Hepatocyte (in vitro differentiated cells): ENCODE measurements at regions not wholly inside any gene's neighbourhood (a gene's known extent, or its start where the extent isn't known, plus 50 kb on each side); places are given as distances from the start of the nearest gene placed in this dataset.
A peak's percentile ranks its signal among the peaks of the same experiment; 100 is the strongest.

Source experiments
- DNase-seq: peaks from one replicate; pipeline ENCODE4 v3.0.0-alpha.2; 2016; ENCODE audit warnings: low spot score
- H2AFZ ChIP-seq: fragments of 200-600 bp; sonication (generic); 2 replicates; pipeline ENCODE4 v1.6.0; 2016; ENCODE audit warnings: antibody characterized with exemption, mild to moderate bottlenecking
- H3K27ac ChIP-seq: fragments of 200-600 bp; sonication (generic); 2 replicates; pipeline ENCODE4 v1.5.1; 2016; ENCODE audit warnings: mild to moderate bottlenecking
- H3K27me3 ChIP-seq: fragments of 200-600 bp; sonication (generic); 2 replicates; pipeline ENCODE4 v1.6.1; 2016
- H3K36me3 ChIP-seq: fragments of 200-600 bp; sonication (generic); replicated peaks from 2 replicates; pipeline ENCODE4 v1.5.1; 2016; ENCODE audit warnings: low read depth; ENCODE audit not compliant: insufficient read depth
- H3K4me1 ChIP-seq: fragments of 200-600 bp; sonication (generic); 2 replicates; pipeline ENCODE4 v1.5.1; 2016; ENCODE audit warnings: mild to moderate bottlenecking, moderate library complexity; ENCODE audit not compliant: insufficient read depth
- H3K4me2 ChIP-seq: fragments of 200-600 bp; sonication (generic); 2 replicates; pipeline ENCODE4 v1.6.0; 2016
- H3K4me3 ChIP-seq: fragments of 200-600 bp; sonication (generic); 2 replicates; pipeline ENCODE4 v1.5.1; 2016; ENCODE audit warnings: mild to moderate bottlenecking
- H3K79me2 ChIP-seq: fragments of 200-600 bp; sonication (generic); 2 replicates; pipeline ENCODE4 v1.6.0; 2017; ENCODE audit warnings: mild to moderate bottlenecking
- H3K9me2 ChIP-seq: fragments of 200-600 bp; sonication (generic); replicated peaks from 2 replicates; pipeline ENCODE4 v1.6.0; 2017; ENCODE audit warnings: mild to moderate bottlenecking; ENCODE audit not compliant: insufficient read depth
- H3K9me3 ChIP-seq: fragments of 200-600 bp; sonication (generic); 2 replicates; pipeline ENCODE4 v1.5.1; 2016; ENCODE audit warnings: low read depth, mild to moderate bottlenecking
- H4K20me1 ChIP-seq: fragments of 200-600 bp; sonication (generic); 2 replicates; pipeline ENCODE4 v1.6.0; 2016; ENCODE audit warnings: mild to moderate bottlenecking; ENCODE audit not compliant: insufficient read depth, poor library complexity, severe bottlenecking
- CTCF ChIP-seq: fragments of 200-600 bp; sonication (generic); IDR thresholded peaks from 2 replicates; pipeline ENCODE4 v1.5.1; 2016; ENCODE audit warnings: antibody characterized with exemption, mild to moderate bottlenecking; ENCODE audit not compliant: poor library complexity
- EZH2 ChIP-seq: fragments of 200-600 bp; sonication (generic); IDR thresholded peaks from 2 replicates; pipeline ENCODE4 v1.6.1; 2016; ENCODE audit warnings: antibody characterized with exemption, mild to moderate bottlenecking, borderline replicate concordance
- EZH2phosphoT487 ChIP-seq: fragments of 200-600 bp; sonication (generic); IDR thresholded peaks from one replicate; pipeline ENCODE4 v1.6.1; 2018; ENCODE audit warnings: antibody characterized with exemption, mild to moderate bottlenecking, low read depth, moderate library complexity; ENCODE audit not compliant: unreplicated experiment, severe bottlenecking
- WGBS: methylation state at CpG from one replicate; pipeline ENCODE4 v1.1.6; 2016; ENCODE audit warnings: low lambda C conversion rate; ENCODE audit errors: missing lambda C conversion rate; 5-methylcytosine and 5-hydroxymethylcytosine counted together

DNA sequence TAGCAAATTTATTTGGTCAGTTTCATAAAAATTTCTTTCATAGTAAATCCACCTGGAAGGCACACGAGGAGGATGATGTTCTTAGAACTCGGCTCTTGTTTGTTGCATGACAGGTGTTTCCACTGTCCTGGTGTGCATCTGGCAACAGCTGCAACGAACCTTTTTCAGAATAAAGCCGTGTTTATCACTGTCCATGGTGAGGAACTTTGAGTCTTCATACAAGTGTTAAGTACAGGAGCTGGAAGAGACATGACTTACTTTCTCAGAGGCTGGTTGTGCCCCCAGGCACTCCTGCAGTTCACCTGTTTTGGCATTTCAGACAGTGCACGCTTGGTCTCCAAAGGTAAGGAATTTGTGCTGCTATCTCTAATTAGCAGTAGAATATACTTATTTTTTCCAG lies 97.1 kb downstream of the ADAMTS1 start:
- Histone ChIP-seq H3K9me3 (no peaks in the 10 kb centered on the region), H3K4me3 (no peak overlapping the region), H3K79me2 (no peaks in the 10 kb centered on the region), H3K27me3 (no peaks in the 10 kb centered on the region), H3K9me2 (no peaks in the 10 kb centered on the region), H3K4me2 (no peak overlapping the region), H3K27ac (no peak overlapping the region), H3K36me3 (no peaks in the 10 kb centered on the region), H2AFZ (no peak overlapping the region), H4K20me1 (no peaks in the 10 kb centered on the region), H3K4me1 (no peaks in the 10 kb centered on the region)
- no peak for TF ChIP-seq EZH2phosphoT487
- TF ChIP-seq CTCF = no peak
- TF ChIP-seq EZH2 = no peak
- WGBS = 61% methylated on average over 5 of the region's 5 CpGs
- DNase-seq = no peak

- Histone ChIP-seq H4K20me1 (no peaks in the 10 kb centered on the region), H3K36me3 (no peaks in the 10 kb centered on the region), H3K27me3 (no peaks in the 10 kb centered on the region), H3K4me1 (no peaks in the 10 kb centered on the region), H2AFZ (no peak overlapping the region), H3K9me2 (no peaks in the 10 kb centered on the region), H3K9me3 (no peaks in the 10 kb centered on the region), H3K27ac (no peak overlapping the region), H3K4me2 (no peak overlapping the region), H3K4me3 (no peak overlapping the region), H3K79me2 (no peaks in the 10 kb centered on the region)
- WGBS = 28% methylated on average over 2 of the region's 2 CpGs
- TF ChIP-seq EZH2 (no peak), CTCF (no peak), EZH2phosphoT487 (no peak)
- no peak for DNase-seq
Measured at GRCh38 chr21:26747216-26747615, 98.0 kb downstream of the ADAMTS1 start.

- Histone ChIP-seq H3K4me2 (no peak overlapping the region), H3K4me3 (no peak overlapping the region), H2AFZ (no peak overlapping the region), H3K27me3 (no peaks in the 10 kb centered on the region), H3K4me1 (no peaks in the 10 kb centered on the region), H3K27ac (no peak overlapping the region), H4K20me1 (no peaks in the 10 kb centered on the region), H3K9me2 (no peaks in the 10 kb centered on the region), H3K9me3 (no peaks in the 10 kb centered on the region), H3K79me2 (no peaks in the 10 kb centered on the region), H3K36me3 (no peaks in the 10 kb centered on the region)
- TF ChIP-seq CTCF = no peak
- TF ChIP-seq EZH2 = no peak
- no peak for TF ChIP-seq EZH2phosphoT487
- 94% methylated on average over 2 of the region's 2 CpGs for WGBS
- no peak for DNase-seq
Measured at GRCh38 chr21:26743524-26743923, 101.7 kb downstream of the ADAMTS1 start.

DNA sequence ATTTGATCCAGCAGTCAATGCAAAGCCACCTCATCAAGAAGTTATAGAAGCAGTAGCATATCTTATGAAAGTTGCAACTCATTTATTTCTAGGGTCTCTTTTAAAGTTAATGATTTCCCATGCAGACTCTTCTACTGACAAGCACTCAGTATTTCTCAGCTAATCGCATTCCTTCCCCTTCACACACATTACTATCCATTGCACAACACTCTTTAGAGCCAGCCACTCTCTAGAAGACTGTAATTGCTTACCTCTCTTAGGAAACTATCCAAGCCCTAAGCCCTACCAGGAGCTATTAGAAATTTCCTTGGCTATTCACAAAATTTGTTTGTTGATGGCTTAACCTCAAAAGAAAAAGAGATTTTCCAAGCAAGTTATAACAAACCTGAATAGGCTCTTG lies 106.0 kb downstream of the ADAMTS1 start:
- WGBS = 44% methylated on average over 1 of the region's 1 CpG
- Histone ChIP-seq H3K9me2 (no peaks in the 10 kb centered on the region), H3K36me3 (no peaks in the 10 kb centered on the region)

More for the DNA sequence above, 106.0 kb downstream of the ADAMTS1 start:
- Histone ChIP-seq H2AFZ (no peak overlapping the region), H3K9me3 (no peaks in the 10 kb centered on the region), H3K79me2 (no peaks in the 10 kb centered on the region), H3K4me3 (no peak overlapping the region), H3K27ac (peak overlapping the region; percentile 7), H3K27me3 (no peaks in the 10 kb centered on the region), H4K20me1 (no peaks in the 10 kb centered on the region), H3K4me1 (no peaks in the 10 kb centered on the region), H3K4me2 (no peak overlapping the region)
- no peak for TF ChIP-seq CTCF
- no peak for TF ChIP-seq EZH2phosphoT487
- TF ChIP-seq EZH2 = no peak
- peak; percentile 35 for DNase-seq
